SK-N-SH (cell line): ENCODE measurements at regions not wholly inside any gene's neighbourhood (a gene's known extent, or its start where the extent isn't known, plus 50 kb on each side); places are given as distances from the start of the nearest gene placed in this dataset.

ENCODE experiments used
- CTCF ChIP-seq: fragments of 200-600 bp; sonication (generic); IDR thresholded peaks from 2 replicates; pipeline ENCODE4 v1.6.1; 2017; ENCODE audit warnings: antibody characterized with exemption, mild to moderate bottlenecking, moderate library complexity
- EP300 ChIP-seq, 2 experiments: IDR thresholded peaks; 2 replicates each; pipeline versions ENCODE4 v1.4.0 to v1.6.1; 2012; ENCODE audit warnings: borderline replicate concordance in 1 of 2, low read depth in 1 of 2, low read length in 1 of 2
- EZH2phosphoT487 ChIP-seq: fragments of 200-600 bp; sonication (generic); IDR thresholded peaks from 2 replicates; pipeline ENCODE4 v1.6.1; 2017; ENCODE audit warnings: low read depth, mixed run types, mild to moderate bottlenecking, antibody characterized with exemption, moderate library complexity, borderline replicate concordance
- GATA2 ChIP-seq: sonication (generic); formaldehyde crosslinking; IDR thresholded peaks from 2 replicates; pipeline ENCODE4 v1.5.0; 2020; ENCODE audit warnings: mild to moderate bottlenecking, missing genetic modification reagents
- MAX ChIP-seq: IDR thresholded peaks from 2 replicates; pipeline ENCODE4 v1.4.0; 2012; ENCODE audit warnings: low read depth
- MEF2A ChIP-seq: IDR thresholded peaks from 2 replicates; pipeline ENCODE4 v1.4.0; 2012; ENCODE audit warnings: low read depth, borderline replicate concordance
- MXI1 ChIP-seq: IDR thresholded peaks from 2 replicates; pipeline ENCODE4 v1.6.1; 2012; ENCODE audit warnings: mild to moderate bottlenecking, low read depth, low read length, improper control_type of control experiment
- REST ChIP-seq: IDR thresholded peaks from 2 replicates; pipeline ENCODE4 v1.6.1; 2012; ENCODE audit warnings: mild to moderate bottlenecking, low read depth, low read length, moderate library complexity
- SIN3A ChIP-seq: IDR thresholded peaks from 2 replicates; pipeline ENCODE4 v1.6.1; 2012; ENCODE audit warnings: low read depth, mild to moderate bottlenecking, low read length, moderate library complexity, borderline replicate concordance
- TAF1 ChIP-seq: IDR thresholded peaks from 2 replicates; pipeline ENCODE4 v1.6.1; 2012; ENCODE audit warnings: low read depth, mild to moderate bottlenecking, low read length, moderate library complexity, borderline replicate concordance
- USF1 ChIP-seq: IDR thresholded peaks from 2 replicates; pipeline ENCODE4 v1.4.0; 2012; ENCODE audit warnings: low read depth, borderline replicate concordance

- no peak for TF ChIP-seq TAF1
- TF ChIP-seq MXI1, result no peak
- TF ChIP-seq CTCF, result no peak
- TF ChIP-seq USF1, result no peak
- TF ChIP-seq GATA2 (CRISPR knock-in tag), result no peak
- no peak for TF ChIP-seq MEF2A
- TF ChIP-seq EZH2phosphoT487, result no peak
- TF ChIP-seq REST, result no peak
- TF ChIP-seq MAX, result no peak
- TF ChIP-seq EP300 (IDR thresholded peaks at IDR 0.05; ENCODE audit: borderline replicate concordance in 1 of 2, low read depth in 1 of 2, low read length in 1 of 2), result no peak
- TF ChIP-seq SIN3A, result no peak
These were observed 1096.4 kb upstream of the MAP3K7 start for GRCh38 chr6:91683240-91683639.
